Calu3 (cell line): ENCODE measurements at regions not wholly inside any gene's neighbourhood (a gene's known extent, or its start where the extent isn't known, plus 50 kb on each side); places are given as distances from the start of the nearest gene placed in this dataset.

Experiments used
- BruUV-seq: library from RNA; stranded (reverse); fragments of 400-500 nt; replicated peaks from 2 replicates; lab custom pipeline; 2021; lab: Mats Ljungman, UMichigan
- CTCF ChIA-PET: fragments of 300-600 bp; sonication (Branson Sonifier 250); formaldehyde crosslinking; loops from one replicate; lab custom pipeline; 2022; ENCODE audit warnings: antibody characterized with exemption; lab: Charles Lee
- DNase-seq: peaks from one replicate; pipeline ENCODE4 v3.0.0; 2022
- H3K27ac Mint-ChIP-seq: one replicate; pipeline ENCODE4 v1.8.0; 2022; ENCODE audit warnings: mixed read lengths; ENCODE audit not compliant: unreplicated experiment
- H3K27me3 Mint-ChIP-seq: one replicate; pipeline ENCODE4 v1.8.0; 2022; ENCODE audit warnings: mixed read lengths; ENCODE audit not compliant: unreplicated experiment
- H3K36me3 Mint-ChIP-seq: one replicate; pipeline ENCODE4 v1.8.0; 2022; ENCODE audit warnings: mild to moderate bottlenecking, moderate library complexity, mixed read lengths; ENCODE audit not compliant: insufficient read depth, unreplicated experiment
- H3K4me1 Mint-ChIP-seq: one replicate; pipeline ENCODE4 v1.8.0; 2022; ENCODE audit warnings: mild to moderate bottlenecking, low read depth, mixed read lengths; ENCODE audit not compliant: unreplicated experiment
- H3K4me3 Mint-ChIP-seq: one replicate; pipeline ENCODE4 v1.8.0; 2022; ENCODE audit warnings: mild to moderate bottlenecking, low read depth, moderate library complexity, mixed read lengths; ENCODE audit not compliant: unreplicated experiment
- H3K9me3 Mint-ChIP-seq: one replicate; pipeline ENCODE4 v1.8.0; 2022; ENCODE audit warnings: low read depth, mixed read lengths; ENCODE audit not compliant: unreplicated experiment
- CTCF ChIP-seq: fragments of 200-600 bp; IDR thresholded peaks from one replicate; pipeline ENCODE4 v1.8.0; 2022; ENCODE audit warnings: antibody characterized with exemption; ENCODE audit not compliant: unreplicated experiment
- intact Hi-C: fragments of 100-400 bp; cut with micrococcal nuclease; formaldehyde crosslinking; loops from one replicate; pipeline ENCODE4 v1.10.0; 2022; ENCODE audit not compliant: unreplicated experiment

GRCh38 chr5:130981663-130982062 lies 183.4 kb downstream of the HINT1 start:
- CTCF ChIA-PET: no interaction called here
- Mint-ChIP-seq H3K27ac (no peak overlapping the region), H3K36me3 (no peaks in the 10 kb centered on the region), H3K4me1 (no peaks in the 10 kb centered on the region), H3K27me3 (peaks cover 26% of the 10 kb centered on the region), H3K4me3 (no peak overlapping the region), H3K9me3 (no peaks in the 10 kb centered on the region)
- intact Hi-C loops: no loop called here
- DNase-seq: no peak
- TF ChIP-seq CTCF: no peak
- no TSS peak for BruUV-seq

- Mint-ChIP-seq H3K9me3 (no peaks in the 10 kb centered on the region), H3K27ac (no peak overlapping the region), H3K36me3 (no peaks in the 10 kb centered on the region), H3K4me1 (no peaks in the 10 kb centered on the region), H3K4me3 (no peak overlapping the region), H3K27me3 (peaks cover 26% of the 10 kb centered on the region)
- DNase-seq: no peak
- intact Hi-C loops: no loop called here
- no peak for TF ChIP-seq CTCF
- BruUV-seq: no TSS peak
- CTCF ChIA-PET: no interaction called here
Measured at GRCh38 chr5:130978475-130978874, 186.6 kb downstream of the HINT1 start.

- TF ChIP-seq CTCF: no peak
- Mint-ChIP-seq H3K27ac (no peak overlapping the region), H3K27me3 (peaks cover 19% of the 10 kb centered on the region)
Measured at GRCh38 chr5:130976493-130976892, 188.6 kb downstream of the HINT1 start.

GRCh38 chr5:130975847-130976246 lies 189.2 kb downstream of the HINT1 start:
- no peaks in the 10 kb centered on the region for H3K4me1 Mint-ChIP-seq
- no peaks in the 10 kb centered on the region for H3K36me3 Mint-ChIP-seq
- no peaks in the 10 kb centered on the region for H3K9me3 Mint-ChIP-seq
- peaks cover 12% of the 10 kb centered on the region for H3K27me3 Mint-ChIP-seq
- intact Hi-C loops: no loop called here
- CTCF ChIA-PET: no interaction called here
- no peak overlapping the region for H3K27ac Mint-ChIP-seq
- no peak for DNase-seq
- no TSS peak for BruUV-seq
- no peak for TF ChIP-seq CTCF
- H3K4me3 Mint-ChIP-seq: no peak overlapping the region

More at GRCh38 chr5:130976493-130976892, 188.6 kb downstream of the HINT1 start:
- DNase-seq: no peak
- H3K4me1 Mint-ChIP-seq: no peaks in the 10 kb centered on the region
- H3K36me3 Mint-ChIP-seq: no peaks in the 10 kb centered on the region
- intact Hi-C loops: no loop called here
- H3K9me3 Mint-ChIP-seq: no peaks in the 10 kb centered on the region
- H3K4me3 Mint-ChIP-seq: no peak overlapping the region
- CTCF ChIA-PET: no interaction called here
- BruUV-seq: no TSS peak
